BE2C (cell line): ENCODE measurements at regions not wholly inside any gene's neighbourhood (a gene's known extent, or its start where the extent isn't known, plus 50 kb on each side); places are given as distances from the start of the nearest gene placed in this dataset.
A peak's percentile ranks its signal among the peaks of the same experiment; 100 is the strongest.

Source experiments
- DNase-seq: peaks from one replicate; pipeline ENCODE4 v3.0.0-alpha.2; 2020
- H3K27me3 ChIP-seq: fragments of 250-450 bp; sonication (Bioruptor Pico); 2 replicates; pipeline ENCODE4 v1.5.1; 2020; ENCODE audit warnings: mild to moderate bottlenecking
- H3K36me3 ChIP-seq: fragments of 250-450 bp; sonication (Bioruptor Pico); 2 replicates; pipeline ENCODE4 v1.5.1; 2020; ENCODE audit warnings: mild to moderate bottlenecking
- H3K4me1 ChIP-seq: fragments of 250-450 bp; sonication (Bioruptor Pico); 2 replicates; pipeline ENCODE4 v1.5.1; 2020
- H3K4me3 ChIP-seq: 2 replicates; pipeline ENCODE4 v1.5.1; 2011; ENCODE audit warnings: low read depth, low read length
- H3K9me3 ChIP-seq: fragments of 250-450 bp; sonication (Bioruptor Pico); 2 replicates; pipeline ENCODE4 v1.5.1; 2020
- TF ChIP-seq, protein P1 (sequence below): IDR thresholded peaks from 2 replicates; pipeline ENCODE4 v1.5.1; 2012; ENCODE audit warnings: mild to moderate bottlenecking, low read depth, low read length

- no peak overlapping the region for H3K4me3 ChIP-seq
- no peaks in the 10 kb centered on the region for H3K4me1 ChIP-seq
- TF ChIP-seq, protein P1, sequence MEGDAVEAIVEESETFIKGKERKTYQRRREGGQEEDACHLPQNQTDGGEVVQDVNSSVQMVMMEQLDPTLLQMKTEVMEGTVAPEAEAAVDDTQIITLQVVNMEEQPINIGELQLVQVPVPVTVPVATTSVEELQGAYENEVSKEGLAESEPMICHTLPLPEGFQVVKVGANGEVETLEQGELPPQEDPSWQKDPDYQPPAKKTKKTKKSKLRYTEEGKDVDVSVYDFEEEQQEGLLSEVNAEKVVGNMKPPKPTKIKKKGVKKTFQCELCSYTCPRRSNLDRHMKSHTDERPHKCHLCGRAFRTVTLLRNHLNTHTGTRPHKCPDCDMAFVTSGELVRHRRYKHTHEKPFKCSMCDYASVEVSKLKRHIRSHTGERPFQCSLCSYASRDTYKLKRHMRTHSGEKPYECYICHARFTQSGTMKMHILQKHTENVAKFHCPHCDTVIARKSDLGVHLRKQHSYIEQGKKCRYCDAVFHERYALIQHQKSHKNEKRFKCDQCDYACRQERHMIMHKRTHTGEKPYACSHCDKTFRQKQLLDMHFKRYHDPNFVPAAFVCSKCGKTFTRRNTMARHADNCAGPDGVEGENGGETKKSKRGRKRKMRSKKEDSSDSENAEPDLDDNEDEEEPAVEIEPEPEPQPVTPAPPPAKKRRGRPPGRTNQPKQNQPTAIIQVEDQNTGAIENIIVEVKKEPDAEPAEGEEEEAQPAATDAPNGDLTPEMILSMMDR = no peak
- no peaks in the 10 kb centered on the region for H3K9me3 ChIP-seq
- H3K27me3 ChIP-seq = no peaks in the 10 kb centered on the region
- DNase-seq = no peak
- no peaks in the 10 kb centered on the region for H3K36me3 ChIP-seq
Measured at GRCh38 chr4:161222889-161223288, 940.9 kb downstream of the FSTL5 start.

GRCh38 chr4:161208564-161208963, 955.2 kb downstream of the FSTL5 start:
- Histone ChIP-seq H3K9me3 (no peaks in the 10 kb centered on the region), H3K4me1 (peaks cover 16% of the 10 kb centered on the region), H3K27me3 (no peaks in the 10 kb centered on the region), H3K4me3 (no peak overlapping the region), H3K36me3 (no peaks in the 10 kb centered on the region)
- TF ChIP-seq, protein P1 = no peak
- DNase-seq = peak; percentile 12

GRCh38 chr4:161206528-161207080, 957.2 kb downstream of the FSTL5 start:
- H3K4me3 ChIP-seq = no peak overlapping the region
- H3K36me3 ChIP-seq = no peaks in the 10 kb centered on the region
- DNase-seq = no peak
- peaks cover 16% of the 10 kb centered on the region for H3K4me1 ChIP-seq
- H3K27me3 ChIP-seq = no peaks in the 10 kb centered on the region
- TF ChIP-seq, protein P1 = no peak
- H3K9me3 ChIP-seq = no peaks in the 10 kb centered on the region

DNA sequence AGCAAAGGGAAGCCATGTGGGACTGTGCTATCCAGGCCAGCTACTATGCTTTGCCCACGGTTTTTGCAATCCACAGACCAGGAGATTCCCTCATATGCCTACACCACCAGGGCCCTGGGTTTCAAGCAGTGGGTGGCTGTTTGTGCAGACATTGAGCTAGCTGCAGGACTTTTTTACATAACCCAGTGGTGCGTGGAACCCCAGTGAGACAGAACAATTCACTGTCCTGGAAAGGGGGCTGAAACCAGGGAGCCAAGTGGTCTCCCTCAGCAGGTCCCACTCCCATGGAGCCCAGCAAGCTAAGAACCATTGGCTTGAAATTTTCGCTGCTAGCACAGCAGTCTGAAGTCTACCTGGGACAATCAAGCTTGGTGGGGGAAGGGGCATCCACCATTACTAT, 959.9 kb downstream of the FSTL5 start:
- Histone ChIP-seq H3K4me3 (no peak overlapping the region), H3K4me1 (peaks cover 16% of the 10 kb centered on the region), H3K27me3 (no peaks in the 10 kb centered on the region), H3K36me3 (no peaks in the 10 kb centered on the region), H3K9me3 (no peaks in the 10 kb centered on the region)
- TF ChIP-seq, protein P1 = no peak
- DNase-seq = no peak

DNA sequence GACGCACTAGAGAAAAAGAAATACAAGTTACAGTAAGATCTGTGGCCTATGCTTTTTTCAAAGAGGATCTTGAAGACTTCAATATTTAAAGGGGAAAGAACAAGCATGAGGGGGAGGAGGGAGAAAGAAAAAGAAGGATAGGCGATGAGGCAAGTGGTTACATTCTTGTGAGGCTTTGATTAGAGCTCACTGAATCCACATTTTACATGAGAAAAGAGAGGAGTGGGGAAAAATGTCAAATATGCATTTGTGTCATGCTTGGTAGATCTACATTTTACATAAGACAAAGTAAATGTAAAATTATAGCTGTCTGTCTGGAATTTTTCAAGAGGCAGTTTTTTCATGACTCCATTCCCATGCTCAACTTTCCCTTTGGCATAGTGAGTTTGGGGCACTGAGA, 965.9 kb downstream of the FSTL5 start:
- no peaks in the 10 kb centered on the region for H3K4me1 ChIP-seq
- TF ChIP-seq, protein P1 = no peak
- no peaks in the 10 kb centered on the region for H3K27me3 ChIP-seq
- no peaks in the 10 kb centered on the region for H3K36me3 ChIP-seq
- no peak for DNase-seq
- H3K4me3 ChIP-seq = no peak overlapping the region
- H3K9me3 ChIP-seq = no peaks in the 10 kb centered on the region

DNA sequence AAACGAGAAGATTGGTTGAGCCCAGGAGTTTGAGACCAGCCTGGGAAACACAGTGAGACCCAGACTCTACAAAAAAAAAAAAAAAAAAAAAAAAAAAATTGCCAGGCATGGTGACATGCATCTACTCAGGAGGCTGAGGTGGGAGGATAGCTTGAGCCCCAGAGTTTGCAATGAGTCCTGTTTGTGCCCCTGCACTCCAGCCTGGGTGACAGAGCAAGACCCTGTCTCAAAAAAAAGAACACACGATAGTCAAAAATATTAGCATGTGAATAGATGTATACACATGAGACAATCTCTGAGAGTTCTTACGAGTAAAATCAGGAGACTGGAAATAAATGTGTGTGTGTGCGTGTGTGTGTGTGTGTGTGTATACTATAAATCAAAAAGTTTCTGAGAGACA, 966.3 kb downstream of the FSTL5 start:
- Histone ChIP-seq H3K4me3 (no peak overlapping the region), H3K27me3 (no peaks in the 10 kb centered on the region), H3K4me1 (no peaks in the 10 kb centered on the region), H3K36me3 (no peaks in the 10 kb centered on the region), H3K9me3 (no peaks in the 10 kb centered on the region)
- DNase-seq = no peak
- TF ChIP-seq, protein P1 = no peak
